HCT116 (cell line): ENCODE measurements at regions not wholly inside any gene's neighbourhood (a gene's known extent, or its start where the extent isn't known, plus 50 kb on each side); places are given as distances from the start of the nearest gene placed in this dataset.

Experiments used
- ATAC-seq: fragments of 200-7000 bp; cut with Tn5 transposase; 2 replicates; pipeline ENCODE4 v1.9.1; 2020; ENCODE audit warnings: mild to moderate bottlenecking, moderate library complexity
- BruUV-seq: library from RNA; stranded (reverse); fragments of 400-500 nt; replicated peaks from 2 replicates; lab custom pipeline; 2021; lab: Mats Ljungman, UMichigan
- CTCF ChIA-PET: fragments of 300-600 bp; sonication (Branson Sonifier 250); formaldehyde crosslinking; loops from one replicate; lab custom pipeline; 2021; ENCODE audit warnings: antibody characterized with exemption; lab: Charles Lee
- POLR2A ChIA-PET: fragments of 300-600, 350-600 bp; sonication (Branson Sonifier 250); formaldehyde crosslinking; loops from one replicate; lab custom pipeline; 2021; ENCODE audit warnings: antibody characterized with exemption; lab: Charles Lee
- RAD21 ChIA-PET, 2 experiments: fragments of 300-600 bp; sonication (Branson Sonifier 250); formaldehyde crosslinking; loops; one replicate each; lab custom pipeline; 2023; ENCODE audit warnings: low total read pairs in 2 of 2; ENCODE audit not compliant: uncharacterized antibody in 2 of 2, unreplicated experiment in 2 of 2, low non-redundant PET in 1 of 2; lab: Charles Lee
- DNase-seq: peaks from one replicate; pipeline ENCODE4 v3.0.0-alpha.2; 2010; ENCODE audit warnings: low read depth, low spot score
- H2AFZ ChIP-seq: fragments of 200-600 bp; shearing (Covaris generic), sonication (generic); 2 replicates; pipeline ENCODE4 v1.6.1; 2017; ENCODE audit warnings: low read depth, mixed run types, mixed read lengths, antibody characterized with exemption, low read length; ENCODE audit not compliant: poor library complexity, severe bottlenecking
- H3K27ac ChIP-seq: 2 replicates; pipeline ENCODE4 v1.5.1; 2012; ENCODE audit warnings: low read depth, low read length
- H3K27me3 ChIP-seq: fragments of 200-600 bp; sonication (generic); 2 replicates; pipeline ENCODE4 v1.6.1; 2016; ENCODE audit warnings: mixed run types, low read length, mixed read lengths; ENCODE audit not compliant: insufficient read depth
- H3K36me3 ChIP-seq, 2 experiments: fragments of 200-500 bp in 1 of 2; fragments of 200-600 bp in 1 of 2; sonication (Bioruptor generic) in 1 of 2; sonication (generic) in 1 of 2; 2 replicates each; pipeline versions ENCODE4 v1.5.1 to v1.6.1; 2014 to 2016; ENCODE audit warnings: low read length in 2 of 2, inconsistent platforms in 1 of 2, mixed read lengths in 1 of 2, mixed run types in 1 of 2; ENCODE audit not compliant: insufficient read depth in 2 of 2, control insufficient read depth in 1 of 2
- H3K4me1 ChIP-seq, 2 experiments: fragments of 200-600 bp in 1 of 2; sonication (generic) in 1 of 2; 2 replicates each; pipeline versions ENCODE4 v1.5.1 to v1.6.1; 2012 to 2017; ENCODE audit warnings: low read length in 2 of 2, inconsistent platforms in 1 of 2, mild to moderate bottlenecking in 1 of 2, mixed read lengths in 1 of 2, mixed run types in 1 of 2, moderate library complexity in 1 of 2; ENCODE audit not compliant: insufficient read depth in 2 of 2, control insufficient read depth in 1 of 2
- H3K4me2 ChIP-seq: fragments of 200-600 bp; sonication (generic); 2 replicates; pipeline ENCODE4 v1.6.1; 2017; ENCODE audit warnings: mixed run types, low read length, mixed read lengths
- H3K4me3 ChIP-seq, 2 experiments: fragments of 200-600 bp in 1 of 2; sonication (generic) in 1 of 2; replicated peaks in 1 of 2; 2 replicates each; pipeline ENCODE4 v1.5.1; 2011 to 2016; ENCODE audit warnings: low read length in 2 of 2, control low read depth in 1 of 2, low read depth in 1 of 2, mild to moderate bottlenecking in 1 of 2, mixed read lengths in 1 of 2, mixed run types in 1 of 2
- H3K79me2 ChIP-seq: fragments of 200-600 bp; sonication (generic); 2 replicates; pipeline ENCODE4 v1.6.1; 2017; ENCODE audit warnings: mild to moderate bottlenecking, mixed run types, low read length, moderate library complexity, mixed read lengths; ENCODE audit not compliant: insufficient read depth
- H3K9ac ChIP-seq: fragments of 200-600 bp; sonication (generic); 2 replicates; pipeline ENCODE4 v1.6.1; 2016; ENCODE audit warnings: low read length, mixed read lengths
- H3K9me2 ChIP-seq: fragments of 200-600 bp; sonication (generic), shearing (Covaris generic); 2 replicates; pipeline ENCODE4 v1.6.1; 2017; ENCODE audit warnings: mixed run types, mild to moderate bottlenecking, moderate library complexity; ENCODE audit not compliant: insufficient read depth
- H3K9me3 ChIP-seq, 2 experiments: fragments of 200-500 bp in 1 of 2; fragments of 200-600 bp in 1 of 2; sonication (Bioruptor generic) in 1 of 2; sonication (generic) in 1 of 2; 2 replicates each; pipeline ENCODE4 v1.6.1; 2014 to 2017; ENCODE audit warnings: low read length in 2 of 2, mixed read lengths in 2 of 2, inconsistent platforms in 1 of 2, low read depth in 1 of 2, mild to moderate bottlenecking in 1 of 2, mixed run types in 1 of 2, moderate library complexity in 1 of 2; ENCODE audit not compliant: control insufficient read depth in 1 of 2, insufficient read depth in 1 of 2
- H4K20me1 ChIP-seq: fragments of 200-600 bp; sonication (generic), shearing (Covaris generic); 2 replicates; pipeline ENCODE4 v1.6.1; 2017; ENCODE audit warnings: mixed run types, mild to moderate bottlenecking, moderate library complexity; ENCODE audit not compliant: insufficient read depth
- ELF1 ChIP-seq: IDR thresholded peaks from 2 replicates; pipeline ENCODE4 v1.6.1; 2012; ENCODE audit warnings: low read depth, borderline replicate concordance
- JUND ChIP-seq: IDR thresholded peaks from 2 replicates; pipeline ENCODE4 v1.6.1; 2012
- POLR2A ChIP-seq: IDR thresholded peaks from 2 replicates; pipeline ENCODE4 v1.7.0; 2011; ENCODE audit warnings: borderline replicate concordance; ENCODE audit not compliant: insufficient read depth, insufficient read length; ENCODE audit errors: extremely low read depth
- RAD21 ChIP-seq: IDR thresholded peaks from 2 replicates; pipeline ENCODE4 v1.6.1; 2012; ENCODE audit warnings: low read depth, mild to moderate bottlenecking
- TCF7L2 ChIP-seq: IDR thresholded peaks from 2 replicates; pipeline ENCODE4 v1.7.0; 2011; ENCODE audit warnings: borderline replicate concordance, inconsistent platforms; ENCODE audit not compliant: insufficient read depth, insufficient read length; ENCODE audit errors: extremely low read depth
- ZNF274 ChIP-seq: fragments of 200-500 bp; sonication (Bioruptor generic); IDR thresholded peaks from 2 replicates; pipeline ENCODE4 v1.6.1; 2014; ENCODE audit warnings: mild to moderate bottlenecking, low read depth, low read length, inconsistent platforms
- intact Hi-C: fragments of 100-400 bp; cut with micrococcal nuclease; formaldehyde crosslinking; loops from 2 replicates; pipeline ENCODE4 v1.10.0; 2022
- TF ChIP-seq, protein P1 (sequence below), 3 experiments: fragments of 200-600 bp in 1 of 3; sonication (generic) in 1 of 3; IDR thresholded peaks in 2 of 3; conservative IDR thresholded peaks in 1 of 3; 2 replicates each; pipeline ENCODE4 v1.5.1; 2012 to 2017; ENCODE audit warnings: low read depth in 2 of 3, low read length in 2 of 3, antibody characterized with exemption in 1 of 3, borderline replicate concordance in 1 of 3, control low read depth in 1 of 3, mild to moderate bottlenecking in 1 of 3, mixed read lengths in 1 of 3, mixed run types in 1 of 3, moderate library complexity in 1 of 3; ENCODE audit not compliant: insufficient read depth in 1 of 3
- TF ChIP-seq, protein P2 (sequence below): IDR thresholded peaks from 2 replicates; pipeline ENCODE4 v1.6.1; 2011; ENCODE audit warnings: mild to moderate bottlenecking, low read length, moderate library complexity; ENCODE audit not compliant: insufficient replicate concordance; ENCODE audit errors: extremely low read depth
- TF ChIP-seq, protein P3 (sequence below): IDR thresholded peaks from 2 replicates; pipeline ENCODE4 v1.6.1; 2012; ENCODE audit warnings: low read depth

DNA sequence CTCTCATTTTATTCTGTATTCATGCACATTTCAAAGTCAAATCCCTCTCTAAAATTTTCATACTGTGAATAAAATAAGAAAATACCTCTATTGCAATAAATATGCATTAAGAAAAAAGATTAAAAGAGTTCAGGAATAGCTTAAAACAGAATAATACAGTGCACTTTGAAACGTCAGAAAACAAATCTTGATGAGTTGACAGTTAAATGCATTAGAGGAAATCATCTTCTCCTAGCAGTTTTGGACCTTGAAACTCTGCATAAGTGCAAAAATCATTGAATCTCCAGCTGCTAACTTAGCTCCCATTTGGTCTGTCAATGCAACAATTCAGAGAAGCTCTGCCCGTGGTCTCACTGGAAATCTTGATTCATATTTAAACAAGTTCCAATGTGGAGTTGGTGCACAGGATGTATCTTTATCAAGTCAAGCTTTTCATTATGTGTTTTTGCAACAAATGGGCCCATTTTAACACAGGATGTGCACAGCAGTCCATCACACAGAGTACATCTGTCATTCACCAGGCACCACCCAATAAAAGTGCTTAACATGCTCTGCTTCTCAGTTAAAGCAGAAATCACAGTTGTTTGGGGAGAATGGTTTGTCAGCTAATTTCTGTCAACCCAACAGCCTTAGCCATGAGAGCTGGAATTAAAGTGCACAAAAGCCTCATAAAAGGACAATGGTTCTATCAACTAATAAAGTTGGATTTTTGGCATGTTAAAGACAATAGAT is 98.8 kb upstream of the ARRDC4 start:
- ChIA-PET CTCF (no interaction called here), POLR2A (no interaction called here), RAD21 (no interaction called here)
- H3K9ac ChIP-seq: no peak overlapping the region
- H4K20me1 ChIP-seq: no peaks in the 10 kb centered on the region
- H2AFZ ChIP-seq: no peak overlapping the region
- no peak overlapping the region for H3K4me2 ChIP-seq
- H3K27me3 ChIP-seq: no peaks in the 10 kb centered on the region
- no peaks in the 10 kb centered on the region for H3K4me1 ChIP-seq
- no peaks in the 10 kb centered on the region for H3K9me3 ChIP-seq
- H3K9me2 ChIP-seq: no peaks in the 10 kb centered on the region
- no TSS peak for BruUV-seq
- TF ChIP-seq ELF1 (no peak), POLR2A (no peak), ZNF274 (no peak), TCF7L2 (no peak), RAD21 (no peak), JUND (no peak)
- TF ChIP-seq, protein P1, sequence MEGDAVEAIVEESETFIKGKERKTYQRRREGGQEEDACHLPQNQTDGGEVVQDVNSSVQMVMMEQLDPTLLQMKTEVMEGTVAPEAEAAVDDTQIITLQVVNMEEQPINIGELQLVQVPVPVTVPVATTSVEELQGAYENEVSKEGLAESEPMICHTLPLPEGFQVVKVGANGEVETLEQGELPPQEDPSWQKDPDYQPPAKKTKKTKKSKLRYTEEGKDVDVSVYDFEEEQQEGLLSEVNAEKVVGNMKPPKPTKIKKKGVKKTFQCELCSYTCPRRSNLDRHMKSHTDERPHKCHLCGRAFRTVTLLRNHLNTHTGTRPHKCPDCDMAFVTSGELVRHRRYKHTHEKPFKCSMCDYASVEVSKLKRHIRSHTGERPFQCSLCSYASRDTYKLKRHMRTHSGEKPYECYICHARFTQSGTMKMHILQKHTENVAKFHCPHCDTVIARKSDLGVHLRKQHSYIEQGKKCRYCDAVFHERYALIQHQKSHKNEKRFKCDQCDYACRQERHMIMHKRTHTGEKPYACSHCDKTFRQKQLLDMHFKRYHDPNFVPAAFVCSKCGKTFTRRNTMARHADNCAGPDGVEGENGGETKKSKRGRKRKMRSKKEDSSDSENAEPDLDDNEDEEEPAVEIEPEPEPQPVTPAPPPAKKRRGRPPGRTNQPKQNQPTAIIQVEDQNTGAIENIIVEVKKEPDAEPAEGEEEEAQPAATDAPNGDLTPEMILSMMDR (IDR thresholded peaks at IDR 0.05 in 2 of 3, conservative IDR thresholded peaks at IDR 0.05 in 1 of 3; ENCODE audit: borderline replicate concordance in 1 of 3, insufficient read depth in 1 of 3, low read depth in 2 of 3, low read length in 2 of 3): no peak
- TF ChIP-seq, protein P2, sequence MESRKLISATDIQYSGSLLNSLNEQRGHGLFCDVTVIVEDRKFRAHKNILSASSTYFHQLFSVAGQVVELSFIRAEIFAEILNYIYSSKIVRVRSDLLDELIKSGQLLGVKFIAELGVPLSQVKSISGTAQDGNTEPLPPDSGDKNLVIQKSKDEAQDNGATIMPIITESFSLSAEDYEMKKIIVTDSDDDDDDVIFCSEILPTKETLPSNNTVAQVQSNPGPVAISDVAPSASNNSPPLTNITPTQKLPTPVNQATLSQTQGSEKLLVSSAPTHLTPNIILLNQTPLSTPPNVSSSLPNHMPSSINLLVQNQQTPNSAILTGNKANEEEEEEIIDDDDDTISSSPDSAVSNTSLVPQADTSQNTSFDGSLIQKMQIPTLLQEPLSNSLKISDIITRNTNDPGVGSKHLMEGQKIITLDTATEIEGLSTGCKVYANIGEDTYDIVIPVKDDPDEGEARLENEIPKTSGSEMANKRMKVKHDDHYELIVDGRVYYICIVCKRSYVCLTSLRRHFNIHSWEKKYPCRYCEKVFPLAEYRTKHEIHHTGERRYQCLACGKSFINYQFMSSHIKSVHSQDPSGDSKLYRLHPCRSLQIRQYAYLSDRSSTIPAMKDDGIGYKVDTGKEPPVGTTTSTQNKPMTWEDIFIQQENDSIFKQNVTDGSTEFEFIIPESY: no peak
- TF ChIP-seq, protein P3, sequence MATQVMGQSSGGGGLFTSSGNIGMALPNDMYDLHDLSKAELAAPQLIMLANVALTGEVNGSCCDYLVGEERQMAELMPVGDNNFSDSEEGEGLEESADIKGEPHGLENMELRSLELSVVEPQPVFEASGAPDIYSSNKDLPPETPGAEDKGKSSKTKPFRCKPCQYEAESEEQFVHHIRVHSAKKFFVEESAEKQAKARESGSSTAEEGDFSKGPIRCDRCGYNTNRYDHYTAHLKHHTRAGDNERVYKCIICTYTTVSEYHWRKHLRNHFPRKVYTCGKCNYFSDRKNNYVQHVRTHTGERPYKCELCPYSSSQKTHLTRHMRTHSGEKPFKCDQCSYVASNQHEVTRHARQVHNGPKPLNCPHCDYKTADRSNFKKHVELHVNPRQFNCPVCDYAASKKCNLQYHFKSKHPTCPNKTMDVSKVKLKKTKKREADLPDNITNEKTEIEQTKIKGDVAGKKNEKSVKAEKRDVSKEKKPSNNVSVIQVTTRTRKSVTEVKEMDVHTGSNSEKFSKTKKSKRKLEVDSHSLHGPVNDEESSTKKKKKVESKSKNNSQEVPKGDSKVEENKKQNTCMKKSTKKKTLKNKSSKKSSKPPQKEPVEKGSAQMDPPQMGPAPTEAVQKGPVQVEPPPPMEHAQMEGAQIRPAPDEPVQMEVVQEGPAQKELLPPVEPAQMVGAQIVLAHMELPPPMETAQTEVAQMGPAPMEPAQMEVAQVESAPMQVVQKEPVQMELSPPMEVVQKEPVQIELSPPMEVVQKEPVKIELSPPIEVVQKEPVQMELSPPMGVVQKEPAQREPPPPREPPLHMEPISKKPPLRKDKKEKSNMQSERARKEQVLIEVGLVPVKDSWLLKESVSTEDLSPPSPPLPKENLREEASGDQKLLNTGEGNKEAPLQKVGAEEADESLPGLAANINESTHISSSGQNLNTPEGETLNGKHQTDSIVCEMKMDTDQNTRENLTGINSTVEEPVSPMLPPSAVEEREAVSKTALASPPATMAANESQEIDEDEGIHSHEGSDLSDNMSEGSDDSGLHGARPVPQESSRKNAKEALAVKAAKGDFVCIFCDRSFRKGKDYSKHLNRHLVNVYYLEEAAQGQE: no peak
- ATAC-seq (no peak), DNase-seq (no peak)
- H3K36me3 ChIP-seq: no peaks in the 10 kb centered on the region
- intact Hi-C loops: no loop called here
- H3K27ac ChIP-seq: no peak overlapping the region
- no peaks in the 10 kb centered on the region; the same call in 1 of the 2 replicates for H3K79me2 ChIP-seq
- H3K4me3 ChIP-seq: no peak overlapping the region
